ENCODE measurements at regions not wholly inside any gene's neighbourhood (a gene's known extent, or its start where the extent isn't known, plus 50 kb on each side); places are given as distances from the start of the nearest gene placed in this dataset.

GRCh38 chr3:83894223-83894622 lies 1064.6 kb upstream of the CADM2 start:
- no peak for DNase-seq (ENCODE audit: low spot score)

- no peak for DNase-seq (ENCODE audit: low spot score)
Measured at GRCh38 chr3:83895892-83896291, 1062.9 kb upstream of the CADM2 start.

GRCh38 chr3:83902787-83903533 lies 1055.8 kb upstream of the CADM2 start:
- no peak for DNase-seq (ENCODE audit: low spot score)

- DNase-seq (ENCODE audit: low spot score) = no peak
Measured at GRCh38 chr3:83913381-83913780, 1045.4 kb upstream of the CADM2 start.

GRCh38 chr3:83926291-83926690 lies 1032.5 kb upstream of the CADM2 start:
- no peak for DNase-seq (ENCODE audit: low spot score)

- peak; percentile 48 for DNase-seq (ENCODE audit: low spot score)
Measured at GRCh38 chr3:83928391-83928790, 1030.4 kb upstream of the CADM2 start.

GRCh38 chr3:83928903-83929302 lies 1029.9 kb upstream of the CADM2 start:
- no peak for DNase-seq (ENCODE audit: low spot score)

- no peak for DNase-seq (ENCODE audit: low spot score)
Measured at GRCh38 chr3:83934192-83935021, 1024.4 kb upstream of the CADM2 start.

- DNase-seq (ENCODE audit: low spot score) = no peak
Measured at GRCh38 chr3:83938491-83938890, 1020.3 kb upstream of the CADM2 start.

GRCh38 chr3:83941990-83942745 lies 1016.6 kb upstream of the CADM2 start:
- DNase-seq (ENCODE audit: low spot score) = no peak

GRCh38 chr3:83946049-83946448 lies 1012.7 kb upstream of the CADM2 start:
- no peak for DNase-seq (ENCODE audit: low spot score)

- peak; percentile 6 for DNase-seq (ENCODE audit: low spot score)
Measured at GRCh38 chr3:83946554-83946953, 1012.2 kb upstream of the CADM2 start.

GRCh38 chr3:83948771-83949170 lies 1010.0 kb upstream of the CADM2 start:
- no peak for DNase-seq (ENCODE audit: low spot score)

GRCh38 chr3:83953417-83954089 lies 1005.2 kb upstream of the CADM2 start:
- no peak for DNase-seq (ENCODE audit: low spot score)

GRCh38 chr3:83956431-83956830 lies 1002.4 kb upstream of the CADM2 start:
- no peak for DNase-seq (ENCODE audit: low spot score)

- no peak for DNase-seq (ENCODE audit: low spot score)
Measured at GRCh38 chr3:83968356-83968755, 990.4 kb upstream of the CADM2 start.

- DNase-seq (ENCODE audit: low spot score) = no peak
Measured at GRCh38 chr3:83971666-83972065, 987.1 kb upstream of the CADM2 start.

- no peak for DNase-seq (ENCODE audit: low spot score)
Measured at GRCh38 chr3:84008623-84009022, 950.2 kb upstream of the CADM2 start.

- no peak for DNase-seq (ENCODE audit: low spot score)
Measured at GRCh38 chr3:84023842-84024241, 934.9 kb upstream of the CADM2 start.

GRCh38 chr3:84039099-84039498 lies 919.7 kb upstream of the CADM2 start:
- no peak for DNase-seq (ENCODE audit: low spot score)

GRCh38 chr3:84042399-84043106 lies 916.2 kb upstream of the CADM2 start:
- DNase-seq (ENCODE audit: low spot score) = no peak

Measured in cerebellar cortex (tissue), 1 donor.